Spleen (tissue), 11 donors: ENCODE measurements at regions not wholly inside any gene's neighbourhood (a gene's known extent, or its start where the extent isn't known, plus 50 kb on each side); places are given as distances from the start of the nearest gene placed in this dataset.
"Not testable (repeated sequence)": the region's sequence is repeated elsewhere in the genome, so short reads cannot be mapped to it uniquely, and the experiment has no call there.

ENCODE experiments used
- DNase-seq: peaks from one replicate; pipeline ENCODE4 v3.0.0-alpha.2; 2020
- H3K27ac ChIP-seq, 8 donors: fragments of 200-600 bp; sonication (generic) in 7 of 8; 1 replicate in 4 of 8; 2 replicates in 4 of 8; pipeline versions ENCODE4 v1.5.0 to v1.8.0; 2016 to 2021; ENCODE audit warnings: inconsistent platforms in 4 of 8, mild to moderate bottlenecking in 4 of 8, moderate library complexity in 1 of 8
- H3K27me3 ChIP-seq, 7 donors: fragments of 200-600 bp; sonication (generic) in 6 of 7; replicated peaks in 1 of 7; 1 replicate in 4 of 7; 2 replicates in 3 of 7; pipeline versions ENCODE4 v1.5.0 to v1.8.0; 2016 to 2021; ENCODE audit warnings: inconsistent platforms in 3 of 7, mild to moderate bottlenecking in 1 of 7
- H3K36me3 ChIP-seq, 6 donors: fragments of 200-600 bp; sonication (generic) in 5 of 6; 1 replicate in 4 of 6; 2 replicates in 2 of 6; pipeline versions ENCODE4 v1.5.0 to v1.8.0; 2016 to 2021; ENCODE audit warnings: inconsistent platforms in 2 of 6
- H3K4me1 ChIP-seq, 6 donors: fragments of 200-600 bp; sonication (generic) in 5 of 6; 1 replicate in 3 of 6; 2 replicates in 3 of 6; pipeline versions ENCODE4 v1.5.0 to v1.8.0; 2016 to 2021; ENCODE audit warnings: inconsistent platforms in 3 of 6
- H3K4me3 ChIP-seq, 8 donors: fragments of 200-600 bp; sonication (generic) in 7 of 8; 1 replicate in 4 of 8; 2 replicates in 4 of 8; pipeline versions ENCODE4 v1.5.0 to v1.8.0; 2016 to 2021; ENCODE audit warnings: inconsistent platforms in 4 of 8, mild to moderate bottlenecking in 4 of 8, moderate library complexity in 2 of 8
- H3K9me3 ChIP-seq, 8 donors: fragments of 200-600 bp; sonication (generic) in 7 of 8; 1 replicate in 4 of 8; 2 replicates in 4 of 8; pipeline versions ENCODE4 v1.5.0 to v1.8.0; 2016 to 2021; ENCODE audit warnings: inconsistent platforms in 4 of 8
- POLR2A ChIP-seq, 3 donors: fragments of 450-650 bp; IDR thresholded peaks; one replicate each; pipeline ENCODE4 v1.5.1; 2017; ENCODE audit warnings: antibody characterized with exemption in 3 of 3, mild to moderate bottlenecking in 1 of 3
- POLR2AphosphoS5 ChIP-seq, 3 donors: sonication (generic); formaldehyde crosslinking; IDR thresholded peaks; one replicate each; pipeline ENCODE4 v1.5.1; 2017; ENCODE audit warnings: antibody characterized with exemption in 3 of 3
- WGBS, 5 donors: extraction: QIAGEN DNeasy Blood & Tissue Kit in 3 of 5; methylation state at CpG; one replicate each; pipeline versions ENCODE4 v1.1.5 to v1.1.7; 2013 to 2018; 5-methylcytosine and 5-hydroxymethylcytosine counted together
- intact Hi-C: fragments of 100-400 bp; cut with DNase I; formaldehyde crosslinking; loops from one replicate; pipeline ENCODE4 v1.15.0; 2023; ENCODE audit warnings: low total_unique reads
- TF ChIP-seq, protein P1 (sequence below), 11 experiments: fragments of 200-600 bp in 7 of 11; fragments of 450-650 bp in 4 of 11; sonication (generic) in 4 of 11; IDR thresholded peaks in 8 of 11; conservative IDR thresholded peaks in 3 of 11; 1 replicate in 7 of 11; 2 replicates in 4 of 11; pipeline versions ENCODE4 v1.4.0 to v1.8.0; 2016 to 2021; ENCODE audit warnings: antibody characterized with exemption in 11 of 11, inconsistent platforms in 4 of 11, mild to moderate bottlenecking in 1 of 11
- donor health status: healthy with polysubstance abuse.
- donor health status: DM: no; HTN: no; CAD: no; lungs with moderate emphysema.
- donor health status: DM: no; HTN: no; CAD: no.
- donor health status: Bipolar disorder and iron deficiency.
- donor health status: healthy.
- donor health status: DM: no; HTN: no; CAD: no.
- donor health status: DM: yes; HTN: yes; CAD: no.

DNA sequence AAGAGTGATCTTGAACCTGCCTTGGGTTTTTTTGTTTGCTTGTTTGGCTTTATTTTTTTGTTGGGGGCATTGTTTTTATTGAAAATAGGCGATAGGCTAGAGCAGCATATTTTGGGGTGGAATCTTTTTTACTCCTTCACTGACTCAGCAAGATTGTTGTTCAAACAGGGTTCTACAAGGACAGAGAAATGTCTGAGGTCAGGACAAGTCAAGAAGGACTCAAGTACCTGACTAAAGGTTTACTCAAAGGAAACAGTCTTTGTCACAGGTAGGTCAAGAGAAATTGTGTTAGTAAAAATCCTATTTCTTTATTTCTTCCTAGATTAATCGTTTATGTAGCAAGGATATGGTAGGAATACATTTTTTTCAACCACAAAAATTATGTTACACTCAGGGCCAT, 1564.0 kb upstream of the CDH9 start:
- TF ChIP-seq, protein P1, sequence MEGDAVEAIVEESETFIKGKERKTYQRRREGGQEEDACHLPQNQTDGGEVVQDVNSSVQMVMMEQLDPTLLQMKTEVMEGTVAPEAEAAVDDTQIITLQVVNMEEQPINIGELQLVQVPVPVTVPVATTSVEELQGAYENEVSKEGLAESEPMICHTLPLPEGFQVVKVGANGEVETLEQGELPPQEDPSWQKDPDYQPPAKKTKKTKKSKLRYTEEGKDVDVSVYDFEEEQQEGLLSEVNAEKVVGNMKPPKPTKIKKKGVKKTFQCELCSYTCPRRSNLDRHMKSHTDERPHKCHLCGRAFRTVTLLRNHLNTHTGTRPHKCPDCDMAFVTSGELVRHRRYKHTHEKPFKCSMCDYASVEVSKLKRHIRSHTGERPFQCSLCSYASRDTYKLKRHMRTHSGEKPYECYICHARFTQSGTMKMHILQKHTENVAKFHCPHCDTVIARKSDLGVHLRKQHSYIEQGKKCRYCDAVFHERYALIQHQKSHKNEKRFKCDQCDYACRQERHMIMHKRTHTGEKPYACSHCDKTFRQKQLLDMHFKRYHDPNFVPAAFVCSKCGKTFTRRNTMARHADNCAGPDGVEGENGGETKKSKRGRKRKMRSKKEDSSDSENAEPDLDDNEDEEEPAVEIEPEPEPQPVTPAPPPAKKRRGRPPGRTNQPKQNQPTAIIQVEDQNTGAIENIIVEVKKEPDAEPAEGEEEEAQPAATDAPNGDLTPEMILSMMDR (IDR thresholded peaks at IDR 0.05 in 8 of 11, conservative IDR thresholded peaks at IDR 0.05 in 3 of 11): no peak
- TF ChIP-seq POLR2A (IDR thresholded peaks at IDR 0.05): no peak
- TF ChIP-seq POLR2AphosphoS5 (IDR thresholded peaks at IDR 0.05): no peak

DNA sequence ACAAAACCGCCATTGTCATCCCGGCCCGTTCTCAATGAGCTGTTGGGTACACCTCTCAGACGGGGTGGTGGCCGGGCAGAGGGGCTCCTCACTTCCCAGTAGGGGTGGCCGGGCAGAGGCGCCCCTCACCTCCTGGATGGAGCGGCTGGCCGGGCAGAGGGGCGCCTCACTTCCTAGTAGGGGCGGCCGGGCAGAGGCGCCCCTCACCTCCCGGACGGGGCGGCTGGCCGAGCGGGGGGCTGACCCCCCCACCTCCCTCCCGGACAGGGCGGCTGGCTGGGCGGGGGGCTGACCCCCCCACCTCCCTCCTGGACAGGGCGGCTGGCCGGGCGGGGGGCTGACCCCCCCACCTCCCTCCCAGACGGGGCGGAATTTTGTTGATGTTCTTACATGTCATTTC, 1558.3 kb upstream of the CDH9 start:
- 87 to 96% (median 95%) methylated on average over 12 to 26 of the region's 26 CpGs for WGBS, 5 donors
- DNase-seq, H3K27me3 ChIP-seq, intact Hi-C loops, H3K4me3 ChIP-seq, H3K27ac ChIP-seq, H3K36me3 ChIP-seq, H3K4me1 ChIP-seq: not testable (repeated sequence)
- H3K9me3 ChIP-seq: peaks cover 0 to 55% (median 39%) of the 10 kb centered on the region in 8 donors

More for the DNA sequence above, 1564.0 kb upstream of the CDH9 start:
- H3K9me3 ChIP-seq: peaks cover 0 to 45% (median 29%) of the 10 kb centered on the region in 8 donors
- no peak overlapping the region for H3K4me3 ChIP-seq
- H3K27ac ChIP-seq: no peak overlapping the region
- H3K36me3 ChIP-seq: no peaks in the 10 kb centered on the region
- H3K27me3 ChIP-seq: no peaks in the 10 kb centered on the region
- intact Hi-C loops: no loop called here
- no peaks in the 10 kb centered on the region for H3K4me1 ChIP-seq
- WGBS, 5 donors: 55 to 79% (median 63%) methylated on average over 2 of the region's 2 CpGs
- no peak for DNase-seq

DNA sequence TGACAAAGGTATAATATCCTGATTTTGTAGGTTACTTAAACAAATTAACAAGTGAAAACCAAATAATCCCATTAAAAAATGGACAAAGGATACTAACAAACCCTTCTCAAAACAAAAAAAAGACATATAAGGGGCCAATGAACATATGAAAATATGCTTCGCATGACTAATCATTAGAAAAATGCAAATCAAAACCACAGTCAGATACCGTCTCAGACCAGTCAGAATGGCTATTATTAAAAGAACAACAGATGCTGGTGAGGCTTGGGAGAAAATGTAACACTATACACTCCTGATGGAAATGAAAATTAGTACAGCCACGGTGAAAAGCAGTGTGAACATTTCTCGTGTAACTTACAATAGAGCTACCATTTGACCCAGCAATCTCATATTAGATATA, 1542.2 kb upstream of the CDH9 start:
- no peak overlapping the region for H3K4me3 ChIP-seq
- H3K36me3 ChIP-seq: no peaks in the 10 kb centered on the region
- DNase-seq: no peak
- no peak overlapping the region for H3K27ac ChIP-seq
- intact Hi-C loops: no loop called here
- WGBS, 5 donors: 79 to 87% (median 82%) methylated on average over 4 of the region's 4 CpGs
- no peaks in the 10 kb centered on the region for H3K27me3 ChIP-seq
- peaks cover 0 to 24% (median 10%) of the 10 kb centered on the region in 8 donors for H3K9me3 ChIP-seq
- TF ChIP-seq, protein P1 (IDR thresholded peaks at IDR 0.05 in 8 of 11, conservative IDR thresholded peaks at IDR 0.05 in 3 of 11): no peak
- H3K4me1 ChIP-seq: no peaks in the 10 kb centered on the region

DNA sequence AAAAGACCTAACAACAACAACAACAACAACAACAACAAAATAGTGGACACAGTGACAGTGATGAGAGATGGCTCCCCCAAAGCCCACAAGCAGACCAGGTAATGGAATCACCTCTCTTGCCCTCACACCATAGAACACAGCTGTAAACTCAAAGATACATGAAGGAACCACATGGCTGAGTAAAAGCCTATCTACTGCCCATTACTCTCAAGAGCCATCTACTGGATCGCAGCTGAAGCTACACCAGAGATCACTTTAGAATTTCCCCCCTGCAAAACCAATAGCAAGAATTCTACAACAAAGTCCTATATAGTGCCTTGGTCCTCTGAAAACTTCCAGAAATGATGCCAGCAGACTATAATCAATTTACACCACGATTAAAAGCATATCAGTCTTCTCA, 1537.6 kb upstream of the CDH9 start:
- Histone ChIP-seq H3K27ac (no peak overlapping the region), H3K4me1 (no peaks in the 10 kb centered on the region), H3K9me3 (peaks cover 0 to 28% (median 10%) of the 10 kb centered on the region in 8 donors), H3K27me3 (no peaks in the 10 kb centered on the region), H3K4me3 (no peak overlapping the region), H3K36me3 (no peaks in the 10 kb centered on the region)
- intact Hi-C loops: no loop called here
- TF ChIP-seq POLR2A (IDR thresholded peaks at IDR 0.05) (no peak), POLR2AphosphoS5 (IDR thresholded peaks at IDR 0.05) (no peak)
- TF ChIP-seq, protein P1 (IDR thresholded peaks at IDR 0.05 in 8 of 11, conservative IDR thresholded peaks at IDR 0.05 in 3 of 11): no peak
- 53 to 78% (median 68%) methylated on average over 2 of the region's 2 CpGs for WGBS, 5 donors
- DNase-seq: no peak

DNA sequence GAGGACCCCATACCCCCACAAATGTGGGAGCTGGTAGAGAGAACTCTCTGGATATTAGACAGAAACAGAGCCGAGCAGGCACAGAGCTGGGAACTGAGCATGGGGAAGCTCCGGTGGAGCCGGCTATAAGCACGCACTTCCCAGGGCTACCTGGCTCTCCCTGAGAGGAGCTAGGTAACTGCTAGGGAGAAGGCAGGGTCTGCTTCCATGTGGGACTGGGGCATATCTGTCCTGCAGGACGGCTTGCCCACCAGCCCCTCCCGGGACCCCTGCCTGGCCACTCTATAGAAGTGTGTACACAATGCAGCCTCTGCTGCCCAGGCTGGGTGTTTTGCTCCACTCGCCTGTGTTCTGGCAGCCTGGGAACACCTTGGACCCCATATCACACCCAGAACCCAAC, 1537.0 kb upstream of the CDH9 start:
- peaks cover 0 to 28% (median 10%) of the 10 kb centered on the region in 8 donors for H3K9me3 ChIP-seq
- intact Hi-C loops: no loop called here
- no peaks in the 10 kb centered on the region for H3K36me3 ChIP-seq
- no peak for DNase-seq
- H3K4me1 ChIP-seq: no peaks in the 10 kb centered on the region
- no peaks in the 10 kb centered on the region for H3K27me3 ChIP-seq
- no peak for TF ChIP-seq POLR2A (IDR thresholded peaks at IDR 0.05)
- TF ChIP-seq, protein P1 (IDR thresholded peaks at IDR 0.05 in 8 of 11, conservative IDR thresholded peaks at IDR 0.05 in 3 of 11): no peak
- TF ChIP-seq POLR2AphosphoS5 (IDR thresholded peaks at IDR 0.05): no peak
- no peak overlapping the region for H3K4me3 ChIP-seq
- H3K27ac ChIP-seq: no peak overlapping the region
- WGBS, 5 donors: 80 to 93% (median 90%) methylated on average over 6 to 7 of the region's 7 CpGs
